ENCODE measurements at regions not wholly inside any gene's neighbourhood (a gene's known extent, or its start where the extent isn't known, plus 50 kb on each side); places are given as distances from the start of the nearest gene placed in this dataset.

GRCh38 chr2:198702796-198703195 lies 754.9 kb downstream of the SATB2 start:
- TF ChIP-seq CTCF (IDR thresholded peaks at IDR 0.05), result no peak
- TF ChIP-seq POLR2A (IDR thresholded peaks at IDR 0.05), result no peak
- TF ChIP-seq POLR2AphosphoS5 (IDR thresholded peaks at IDR 0.05), result no peak
- TF ChIP-seq EP300 (IDR thresholded peaks at IDR 0.05), result no peak

Data from sigmoid colon (tissue), 4 donors.